ENCODE measurements at regions not wholly inside any gene's neighbourhood (a gene's known extent, or its start where the extent isn't known, plus 50 kb on each side); places are given as distances from the start of the nearest gene placed in this dataset.
"Not testable (repeated sequence)": the region's sequence is repeated elsewhere in the genome, so short reads cannot be mapped to it uniquely, and the experiment has no call there.

- H3K27ac ChIP-seq = no peak overlapping the region
- TF ChIP-seq CTCF (IDR thresholded peaks at IDR 0.05; ENCODE audit: low read depth, low read length) = no peak
- no peak overlapping the region for H3K4me3 ChIP-seq (ENCODE audit: low read depth, low read length)
- no peaks in the 10 kb centered on the region for H3K36me3 ChIP-seq
- H3K9me3 ChIP-seq (ENCODE audit: severe bottlenecking) = peaks cover 4% of the 10 kb centered on the region
- DNase-seq = no peak
- peaks cover 28% of the 10 kb centered on the region for H3K27me3 ChIP-seq (ENCODE audit: insufficient read depth, low read depth, severe bottlenecking)
Measured at GRCh38 chr6:4421837-4422236, 286.5 kb upstream of the ECI2 start.

- Histone ChIP-seq H3K27ac (no peak overlapping the region), H3K36me3 (no peaks in the 10 kb centered on the region), H3K27me3 (ENCODE audit: insufficient read depth, low read depth, severe bottlenecking) (peaks cover 28% of the 10 kb centered on the region), H3K4me3 (ENCODE audit: low read depth, low read length) (no peak overlapping the region), H3K9me3 (ENCODE audit: severe bottlenecking) (peaks cover 4% of the 10 kb centered on the region)
- DNase-seq = no peak
- no peak for TF ChIP-seq CTCF (IDR thresholded peaks at IDR 0.05; ENCODE audit: low read depth, low read length)
Measured at GRCh38 chr6:4420160-4420865, 284.9 kb upstream of the ECI2 start.

- TF ChIP-seq CTCF (IDR thresholded peaks at IDR 0.05; ENCODE audit: low read depth, low read length) = no peak
- Histone ChIP-seq H3K27me3 (ENCODE audit: insufficient read depth, low read depth, severe bottlenecking) (peaks cover 51% of the 10 kb centered on the region), H3K27ac (no peak overlapping the region), H3K9me3 (ENCODE audit: severe bottlenecking) (peaks cover 11% of the 10 kb centered on the region), H3K4me3 (ENCODE audit: low read depth, low read length) (no peak overlapping the region), H3K36me3 (no peaks in the 10 kb centered on the region)
- no peak for DNase-seq
Measured at GRCh38 chr6:4415549-4415948, 280.2 kb upstream of the ECI2 start.

GRCh38 chr6:4414078-4414477, 278.7 kb upstream of the ECI2 start:
- not testable (repeated sequence) for H3K36me3 ChIP-seq; H3K27ac ChIP-seq; DNase-seq; H3K4me3 ChIP-seq (ENCODE audit: low read depth, low read length)
- H3K27me3 ChIP-seq (ENCODE audit: insufficient read depth, low read depth, severe bottlenecking) = peaks cover 44% of the 10 kb centered on the region
- peaks cover 11% of the 10 kb centered on the region for H3K9me3 ChIP-seq (ENCODE audit: severe bottlenecking)

GRCh38 chr6:4413073-4413472, 277.7 kb upstream of the ECI2 start:
- Histone ChIP-seq H3K9me3 (ENCODE audit: severe bottlenecking) (peaks cover 11% of the 10 kb centered on the region), H3K4me3 (ENCODE audit: low read depth, low read length) (no peak overlapping the region), H3K36me3 (no peaks in the 10 kb centered on the region), H3K27ac (no peak overlapping the region), H3K27me3 (ENCODE audit: insufficient read depth, low read depth, severe bottlenecking) (peaks cover 44% of the 10 kb centered on the region)
- DNase-seq = no peak
- TF ChIP-seq CTCF (IDR thresholded peaks at IDR 0.05; ENCODE audit: low read depth, low read length) = no peak

GRCh38 chr6:4412488-4412887, 277.1 kb upstream of the ECI2 start:
- no peak for DNase-seq
- H3K27me3 ChIP-seq (ENCODE audit: insufficient read depth, low read depth, severe bottlenecking) = peaks cover 44% of the 10 kb centered on the region
- no peaks in the 10 kb centered on the region for H3K36me3 ChIP-seq
- H3K4me3 ChIP-seq (ENCODE audit: low read depth, low read length) = no peak overlapping the region
- H3K27ac ChIP-seq = no peak overlapping the region
- TF ChIP-seq CTCF (IDR thresholded peaks at IDR 0.05; ENCODE audit: low read depth, low read length) = no peak
- H3K9me3 ChIP-seq (ENCODE audit: severe bottlenecking) = peaks cover 11% of the 10 kb centered on the region

Measured in WERI-Rb-1 (cell line).